GM12878 (cell line): ENCODE measurements at regions not wholly inside any gene's neighbourhood (a gene's known extent, or its start where the extent isn't known, plus 50 kb on each side); places are given as distances from the start of the nearest gene placed in this dataset.

Source experiments
- ATAC-seq: fragments of 200-7000 bp; cut with Tn5 transposase; 3 replicates; pipeline ENCODE4 v1.9.1; 2020; ENCODE audit warnings: mild to moderate bottlenecking, moderate library complexity
- BruUV-seq: library from RNA; stranded (reverse); fragments of 400-500 nt; replicated peaks from 2 replicates; lab custom pipeline; 2021; lab: Mats Ljungman, UMichigan
- CTCF ChIA-PET: fragments of 300-600 bp; sonication (Branson Sonifier 250); formaldehyde crosslinking; extraction: SDS; loops from one replicate; lab custom pipeline; 2021; ENCODE audit warnings: inconsistent platforms; lab: Yijun Ruan, JAX
- POLR2A ChIA-PET: fragments of 350-600 bp; formaldehyde crosslinking; extraction: SDS; loops from one replicate; lab custom pipeline; 2021; ENCODE audit warnings: inconsistent platforms; lab: Charles Lee
- RAD21 ChIA-PET: fragments of 300-600 bp; sonication (Branson Sonifier 250); formaldehyde crosslinking; loops from one replicate; lab custom pipeline; 2023; ENCODE audit warnings: antibody characterized with exemption; ENCODE audit not compliant: unreplicated experiment; lab: Charles Lee
- SMC1A ChIA-PET: fragments of 300-600 bp; sonication (Branson Sonifier 250); formaldehyde crosslinking; loops from one replicate; lab custom pipeline; 2023; ENCODE audit not compliant: unreplicated experiment, uncharacterized antibody; lab: Charles Lee
- DNase-seq: peaks from one replicate; pipeline ENCODE4 v3.0.0-alpha.2; 2011; ENCODE audit warnings: low read depth, low spot score
- FAIRE-seq: peaks from 3 replicates; lab custom pipeline; 2011; peaks lifted over from hg19 to GRCh38; lab: Jason Lieb, UNC
- H2AFZ ChIP-seq: 2 replicates; pipeline ENCODE4 v1.6.0; 2011; ENCODE audit warnings: low read depth, low read length, control low read depth; ENCODE audit not compliant: control insufficient read depth
- H3K27ac ChIP-seq: 2 replicates; pipeline ENCODE4 v1.5.1; 2011; ENCODE audit warnings: control low read depth; ENCODE audit not compliant: control insufficient read depth, insufficient read depth
- H3K27me3 ChIP-seq, 2 experiments: replicated peaks in 1 of 2; 2 replicates each; pipeline versions ENCODE4 v1.6.0 to v1.6.1; 2011; ENCODE audit warnings: low read length in 1 of 2; ENCODE audit not compliant: control insufficient read depth in 2 of 2, insufficient read depth in 2 of 2
- H3K36me3 ChIP-seq, 2 experiments: 2 replicates each; pipeline ENCODE4 v1.5.1; 2011; ENCODE audit warnings: low read length in 1 of 2; ENCODE audit not compliant: control insufficient read depth in 2 of 2, insufficient read depth in 2 of 2
- H3K4me1 ChIP-seq: 2 replicates; pipeline ENCODE4 v1.6.1; 2011; ENCODE audit warnings: mild to moderate bottlenecking, low read length, moderate library complexity, mixed read lengths; ENCODE audit not compliant: control insufficient read depth, insufficient read depth
- H3K4me2 ChIP-seq: 2 replicates; pipeline ENCODE4 v1.6.0; 2011; ENCODE audit warnings: control low read depth; ENCODE audit not compliant: control insufficient read depth, insufficient read depth
- H3K4me3 ChIP-seq: fragments of 200-600 bp; sonication (generic); 2 replicates; pipeline ENCODE4 v1.5.1; 2016
- H3K79me2 ChIP-seq: 2 replicates; pipeline ENCODE4 v1.6.0; 2011; ENCODE audit warnings: low read length; ENCODE audit not compliant: control insufficient read depth, insufficient read depth
- H3K9ac ChIP-seq: 2 replicates; pipeline ENCODE4 v1.8.0; 2011; ENCODE audit warnings: low read length, control low read depth, mixed read lengths; ENCODE audit not compliant: control insufficient read depth, insufficient read depth
- H3K9me3 ChIP-seq: replicated peaks from 3 replicates; pipeline ENCODE4 v1.5.1; 2011; ENCODE audit warnings: mild to moderate bottlenecking, low read length; ENCODE audit not compliant: control insufficient read depth, insufficient read depth
- H4K20me1 ChIP-seq: 2 replicates; pipeline ENCODE4 v1.6.0; 2011; ENCODE audit not compliant: control insufficient read depth, insufficient read depth
- BACH1 ChIP-seq: fragments of 450-650 bp; IDR thresholded peaks from 2 replicates; pipeline ENCODE4 v1.6.1; 2017; ENCODE audit warnings: mild to moderate bottlenecking, borderline replicate concordance
- BRCA1 ChIP-seq: IDR thresholded peaks from 2 replicates; pipeline ENCODE4 v1.6.1; 2011; ENCODE audit warnings: low read depth, low read length, improper control_type of control experiment
- CBFB ChIP-seq: IDR thresholded peaks from 2 replicates; pipeline ENCODE4 v1.6.1; 2016; ENCODE audit warnings: antibody characterized with exemption, low read depth
- EP300 ChIP-seq, 2 experiments: fragments of 150-350 bp in 1 of 2; IDR thresholded peaks; 2 replicates each; pipeline ENCODE4 v1.6.1; 2011 to 2012; ENCODE audit warnings: low read depth in 2 of 2, low read length in 2 of 2, borderline replicate concordance in 1 of 2, improper control_type of control experiment in 1 of 2, inconsistent platforms in 1 of 2; ENCODE audit not compliant: control insufficient read depth in 1 of 2
- GATAD2B ChIP-seq: fragments of 450-650 bp; conservative IDR thresholded peaks from 2 replicates; pipeline ENCODE4 v1.6.1; 2017; ENCODE audit warnings: low read depth, mild to moderate bottlenecking, moderate library complexity
- IKZF1 ChIP-seq: fragments of 450-650 bp; conservative IDR thresholded peaks from 2 replicates; pipeline ENCODE4 v1.6.1; 2017; ENCODE audit warnings: antibody characterized with exemption, mild to moderate bottlenecking
- MEF2B ChIP-seq: fragments of 450-650 bp; IDR thresholded peaks from 2 replicates; pipeline ENCODE4 v1.6.1; 2018; ENCODE audit warnings: mild to moderate bottlenecking, moderate library complexity; ENCODE audit not compliant: partially characterized antibody, poor library complexity, severe bottlenecking
- MTA2 ChIP-seq: fragments of 450-650 bp; IDR thresholded peaks from 2 replicates; pipeline ENCODE4 v1.6.1; 2016; ENCODE audit warnings: low read depth, mild to moderate bottlenecking, moderate library complexity
- MTA3 ChIP-seq: IDR thresholded peaks from 2 replicates; pipeline ENCODE4 v1.6.1; 2012; ENCODE audit warnings: low read length, inconsistent platforms, borderline replicate concordance
- NR2F1 ChIP-seq: fragments of 450-650 bp; conservative IDR thresholded peaks from 2 replicates; pipeline ENCODE4 v1.6.1; 2017; ENCODE audit warnings: mild to moderate bottlenecking
- POU2F2 ChIP-seq: IDR thresholded peaks from 3 replicates; pipeline ENCODE4 v1.6.1; 2011; ENCODE audit warnings: low read depth, mild to moderate bottlenecking, low read length, borderline replicate concordance
- RAD51 ChIP-seq: fragments of 450-650 bp; IDR thresholded peaks from 2 replicates; pipeline ENCODE4 v1.6.1; 2016; ENCODE audit warnings: moderate library complexity, mild to moderate bottlenecking, inconsistent platforms
- SPI1 ChIP-seq: IDR thresholded peaks from 2 replicates; pipeline ENCODE4 v1.6.1; 2011; ENCODE audit warnings: low read depth, mild to moderate bottlenecking, low read length, moderate library complexity, borderline replicate concordance; ENCODE audit not compliant: insufficient read depth
- SREBF2 ChIP-seq: IDR thresholded peaks from 2 replicates; pipeline ENCODE4 v1.6.1; 2012; ENCODE audit warnings: mild to moderate bottlenecking, low read length
- WGBS: methylation state at CpG from one replicate; pipeline ENCODE4 v1.1.6; 2016; ENCODE audit warnings: low lambda C conversion rate; ENCODE audit not compliant: insufficient replicate concordance, insufficient coverage; ENCODE audit errors: missing lambda C conversion rate; 5-methylcytosine and 5-hydroxymethylcytosine counted together
- in situ Hi-C: fragments of 300-500 bp; cut with MboI; formaldehyde crosslinking; loops from 9 replicates; pipeline ENCODE4 v1.14.3; 2018; ENCODE audit warnings: mixed read lengths
- intact Hi-C: fragments of 100-400 bp; cut with micrococcal nuclease; formaldehyde crosslinking; loops from one replicate; pipeline ENCODE4 v1.14.2; 2022; ENCODE audit not compliant: unreplicated experiment
- TF ChIP-seq, protein P1 (sequence below): IDR thresholded peaks from 2 replicates; pipeline ENCODE4 v1.6.1; 2012; ENCODE audit warnings: mild to moderate bottlenecking, low read depth, low read length
- TF ChIP-seq, protein P2 (sequence below): fragments of 450-650 bp; IDR thresholded peaks from 2 replicates; pipeline ENCODE4 v1.6.1; 2018; ENCODE audit warnings: borderline replicate concordance, mild to moderate bottlenecking; ENCODE audit not compliant: partially characterized antibody

DNA sequence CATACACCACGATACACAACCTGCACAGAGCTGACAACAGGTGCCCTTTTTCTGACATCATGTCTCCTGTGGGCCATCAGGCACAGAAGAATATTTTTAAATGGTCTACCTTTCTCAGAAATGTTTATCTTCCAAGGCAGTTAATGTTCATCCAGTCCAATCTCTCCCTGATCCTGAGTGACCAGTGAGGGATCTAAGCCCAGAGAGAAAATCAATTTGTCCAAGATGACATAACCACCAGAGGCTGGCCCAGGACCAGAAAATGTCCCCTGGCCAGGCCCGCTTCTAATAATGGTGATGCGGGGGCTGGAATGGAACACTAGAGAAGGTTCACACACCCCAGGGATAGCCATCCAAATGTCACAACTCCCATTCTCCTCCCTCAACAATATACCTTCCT is 357.9 kb upstream of the KIF2A start:
- in situ Hi-C loops (no loop called here), intact Hi-C loops (no loop called here)
- Histone ChIP-seq H3K4me3 (no peak overlapping the region), H3K9ac (no peak overlapping the region), H3K27ac (no peak overlapping the region), H4K20me1 (no peaks in the 10 kb centered on the region), H3K79me2 (no peaks in the 10 kb centered on the region), H2AFZ (no peak overlapping the region), H3K27me3 (no peaks in the 10 kb centered on the region; a peak in 2 of 4 replicates), H3K36me3 (no peaks in the 10 kb centered on the region), H3K9me3 (no peaks in the 10 kb centered on the region), H3K4me1 (no peaks in the 10 kb centered on the region), H3K4me2 (no peak overlapping the region)
- no TSS peak for BruUV-seq
- RAD21 ChIA-PET = no interaction called here
- FAIRE-seq (no peak), DNase-seq (no peak), ATAC-seq (no peak)
- POLR2A ChIA-PET = no interaction called here
- CTCF ChIA-PET = no interaction called here
- 51% methylated on average over 3 of the region's 3 CpGs for WGBS
- SMC1A ChIA-PET = no interaction called here
- TF ChIP-seq, protein P1, sequence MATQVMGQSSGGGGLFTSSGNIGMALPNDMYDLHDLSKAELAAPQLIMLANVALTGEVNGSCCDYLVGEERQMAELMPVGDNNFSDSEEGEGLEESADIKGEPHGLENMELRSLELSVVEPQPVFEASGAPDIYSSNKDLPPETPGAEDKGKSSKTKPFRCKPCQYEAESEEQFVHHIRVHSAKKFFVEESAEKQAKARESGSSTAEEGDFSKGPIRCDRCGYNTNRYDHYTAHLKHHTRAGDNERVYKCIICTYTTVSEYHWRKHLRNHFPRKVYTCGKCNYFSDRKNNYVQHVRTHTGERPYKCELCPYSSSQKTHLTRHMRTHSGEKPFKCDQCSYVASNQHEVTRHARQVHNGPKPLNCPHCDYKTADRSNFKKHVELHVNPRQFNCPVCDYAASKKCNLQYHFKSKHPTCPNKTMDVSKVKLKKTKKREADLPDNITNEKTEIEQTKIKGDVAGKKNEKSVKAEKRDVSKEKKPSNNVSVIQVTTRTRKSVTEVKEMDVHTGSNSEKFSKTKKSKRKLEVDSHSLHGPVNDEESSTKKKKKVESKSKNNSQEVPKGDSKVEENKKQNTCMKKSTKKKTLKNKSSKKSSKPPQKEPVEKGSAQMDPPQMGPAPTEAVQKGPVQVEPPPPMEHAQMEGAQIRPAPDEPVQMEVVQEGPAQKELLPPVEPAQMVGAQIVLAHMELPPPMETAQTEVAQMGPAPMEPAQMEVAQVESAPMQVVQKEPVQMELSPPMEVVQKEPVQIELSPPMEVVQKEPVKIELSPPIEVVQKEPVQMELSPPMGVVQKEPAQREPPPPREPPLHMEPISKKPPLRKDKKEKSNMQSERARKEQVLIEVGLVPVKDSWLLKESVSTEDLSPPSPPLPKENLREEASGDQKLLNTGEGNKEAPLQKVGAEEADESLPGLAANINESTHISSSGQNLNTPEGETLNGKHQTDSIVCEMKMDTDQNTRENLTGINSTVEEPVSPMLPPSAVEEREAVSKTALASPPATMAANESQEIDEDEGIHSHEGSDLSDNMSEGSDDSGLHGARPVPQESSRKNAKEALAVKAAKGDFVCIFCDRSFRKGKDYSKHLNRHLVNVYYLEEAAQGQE = no peak
- TF ChIP-seq IKZF1 (no peak), BACH1 (no peak), RAD51 (no peak), EP300 (IDR thresholded peaks at IDR 0.05; ENCODE audit: borderline replicate concordance in 1 of 2, control insufficient read depth in 1 of 2, low read depth in 2 of 2, low read length in 2 of 2) (no peak), MTA3 (no peak), GATAD2B (no peak), NR2F1 (no peak), CBFB (no peak), SREBF2 (no peak), BRCA1 (no peak), MTA2 (no peak), POU2F2 (no peak), MEF2B (no peak), SPI1 (no peak)
- TF ChIP-seq, protein P2, sequence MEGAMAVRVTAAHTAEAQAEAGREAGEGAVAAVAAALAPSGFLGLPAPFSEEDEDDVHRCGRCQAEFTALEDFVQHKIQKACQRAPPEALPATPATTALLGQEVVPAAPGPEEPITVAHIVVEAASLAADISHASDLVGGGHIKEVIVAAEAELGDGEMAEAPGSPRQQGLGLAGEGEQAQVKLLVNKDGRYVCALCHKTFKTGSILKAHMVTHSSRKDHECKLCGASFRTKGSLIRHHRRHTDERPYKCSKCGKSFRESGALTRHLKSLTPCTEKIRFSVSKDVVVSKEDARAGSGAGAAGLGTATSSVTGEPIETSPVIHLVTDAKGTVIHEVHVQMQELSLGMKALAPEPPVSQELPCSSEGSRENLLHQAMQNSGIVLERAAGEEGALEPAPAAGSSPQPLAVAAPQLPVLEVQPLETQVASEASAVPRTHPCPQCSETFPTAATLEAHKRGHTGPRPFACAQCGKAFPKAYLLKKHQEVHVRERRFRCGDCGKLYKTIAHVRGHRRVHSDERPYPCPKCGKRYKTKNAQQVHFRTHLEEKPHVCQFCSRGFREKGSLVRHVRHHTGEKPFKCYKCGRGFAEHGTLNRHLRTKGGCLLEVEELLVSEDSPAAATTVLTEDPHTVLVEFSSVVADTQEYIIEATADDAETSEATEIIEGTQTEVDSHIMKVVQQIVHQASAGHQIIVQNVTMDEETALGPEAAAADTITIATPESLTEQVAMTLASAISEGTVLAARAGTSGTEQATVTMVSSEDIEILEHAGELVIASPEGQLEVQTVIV = no peak
